ENCODE measurements at regions not wholly inside any gene's neighbourhood (a gene's known extent, or its start where the extent isn't known, plus 50 kb on each side); places are given as distances from the start of the nearest gene placed in this dataset.
A peak's percentile ranks its signal among the peaks of the same experiment; 100 is the strongest.

GRCh38 chr3:116863822-116864589 lies 154.4 kb downstream of the TUSC7 start (continued):
- TF ChIP-seq CBX5 (IDR thresholded peaks at IDR 0.05; ENCODE audit: low read depth, low read length) (no peak), CEBPB (IDR thresholded peaks at IDR 0.05; ENCODE audit: low read depth, low read length) (no peak), EP300 (IDR thresholded peaks at IDR 0.05; ENCODE audit: borderline replicate concordance in 1 of 2, low read depth in 2 of 2, low read length in 2 of 2) (no peak), CHD2 (IDR thresholded peaks at IDR 0.05; ENCODE audit: low read length) (no peak), NANOG (IDR thresholded peaks at IDR 0.05; ENCODE audit: insufficient read depth, low read depth, low read length, poor library complexity, severe bottlenecking) (no peak), CTBP2 (IDR thresholded peaks at IDR 0.05; ENCODE audit: borderline replicate concordance, insufficient read depth, insufficient read length, low read length) (no peak), EGR1 (IDR thresholded peaks at IDR 0.05; ENCODE audit: borderline replicate concordance, low read depth, low read length) (no peak), POLR2A (IDR thresholded peaks at IDR 0.05; ENCODE audit: control extremely low read depth in 1 of 2, low read depth in 2 of 2, low read length in 2 of 2) (0 out of 3 replicates have a peak, but pooled peaks of 1 of the 2 experiments have one; percentile 42), SP4 (IDR thresholded peaks at IDR 0.05; ENCODE audit: low read length) (no peak), CHD1 (IDR thresholded peaks at IDR 0.05; ENCODE audit: low read depth, low read length) (no peak), SP2 (IDR thresholded peaks at IDR 0.05; ENCODE audit: low read length) (no peak), USF2 (IDR thresholded peaks at IDR 0.05; ENCODE audit: low read length) (no peak), JUN (IDR thresholded peaks at IDR 0.05; ENCODE audit: low read depth, low read length) (no peak), TAF7 (optimal IDR thresholded peaks at IDR 0.05; ENCODE audit: borderline replicate concordance, low read depth, low read length) (no peak), ASH2L (IDR thresholded peaks at IDR 0.05; ENCODE audit: low read length) (peak; percentile 90), BRCA1 (IDR thresholded peaks at IDR 0.05; ENCODE audit: low read depth, low read length) (no peak), TCF12 (IDR thresholded peaks at IDR 0.05; ENCODE audit: low read depth, low read length) (no peak), HDAC6 (IDR thresholded peaks at IDR 0.05; ENCODE audit: low read depth, low read length) (no peak), TAF1 (IDR thresholded peaks at IDR 0.05; ENCODE audit: low read depth, low read length) (0 out of 2 replicates have a peak, but pooled peaks have one; percentile 12), BCL11A (IDR thresholded peaks at IDR 0.05; ENCODE audit: low read depth in 2 of 2, low read length in 2 of 2) (no peak), YY1 (IDR thresholded peaks at IDR 0.05; ENCODE audit: low read depth, low read length) (0 out of 2 replicates have a peak, but pooled peaks have one; percentile 6), GABPA (IDR thresholded peaks at IDR 0.05; ENCODE audit: borderline replicate concordance, insufficient read depth, low read length) (no peak), SIRT6 (IDR thresholded peaks at IDR 0.05; ENCODE audit: low read length) (no peak), CBX8 (IDR thresholded peaks at IDR 0.05; ENCODE audit: borderline replicate concordance, low read depth, low read length) (no peak), SUZ12 (IDR thresholded peaks at IDR 0.05; ENCODE audit: low read length) (no peak), MAFK (IDR thresholded peaks at IDR 0.05; ENCODE audit: low read depth, low read length) (no peak; the same call in 1 of the 2 replicates)
